GM18867 (cell line): ENCODE measurements at regions not wholly inside any gene's neighbourhood (a gene's known extent, or its start where the extent isn't known, plus 50 kb on each side); places are given as distances from the start of the nearest gene placed in this dataset.
"Not testable (repeated sequence)": the region's sequence is repeated elsewhere in the genome, so short reads cannot be mapped to it uniquely, and the experiment has no call there.

Experiments used
- ATAC-seq: cut with Tn5 transposase; IDR thresholded peaks from one replicate; pipeline ENCODE4 v1.9.1; 2021; ENCODE audit warnings: mild to moderate bottlenecking, moderate library complexity; ENCODE audit not compliant: unreplicated experiment

GRCh38 chr5:87756951-87757350, 344.2 kb upstream of the CCNH start:
- ATAC-seq, result no peak

- no peak for ATAC-seq
Observed at GRCh38 chr5:87755360-87755759, 342.6 kb upstream of the CCNH start.

- no peak for ATAC-seq
Observed at GRCh38 chr5:87754009-87754757, 341.5 kb upstream of the CCNH start.

- no peak for ATAC-seq
Observed at GRCh38 chr5:87752362-87752761, 339.6 kb upstream of the CCNH start.

- no peak for ATAC-seq
Observed at GRCh38 chr5:87751824-87752223, 339.1 kb upstream of the CCNH start.

- ATAC-seq, result no peak
Observed at GRCh38 chr5:87746891-87747377, 334.2 kb upstream of the CCNH start.

- ATAC-seq, result no peak
Observed at GRCh38 chr5:87746341-87746740, 333.6 kb upstream of the CCNH start.

- no peak for ATAC-seq
Observed at GRCh38 chr5:87741881-87742280, 329.2 kb upstream of the CCNH start.

- no peak for ATAC-seq
Observed at GRCh38 chr5:87735923-87736322, 323.2 kb upstream of the CCNH start.

GRCh38 chr5:87733897-87734296, 321.2 kb upstream of the CCNH start:
- no peak for ATAC-seq

- no peak for ATAC-seq
Observed at GRCh38 chr5:87732875-87733768, 320.4 kb upstream of the CCNH start.

- no peak for ATAC-seq
Observed at GRCh38 chr5:87729781-87730180, 317.1 kb upstream of the CCNH start.

GRCh38 chr5:87722286-87722685, 309.6 kb upstream of the CCNH start:
- no peak for ATAC-seq

- ATAC-seq, result not testable (repeated sequence)
Observed at GRCh38 chr5:87718224-87718925, 305.6 kb upstream of the CCNH start.

- no peak for ATAC-seq
Observed at GRCh38 chr5:87717761-87718160, 305.0 kb upstream of the CCNH start.

- ATAC-seq, result no peak
Observed at GRCh38 chr5:87705876-87706275, 293.1 kb upstream of the CCNH start.

GRCh38 chr5:87686975-87687374, 274.2 kb upstream of the CCNH start:
- peak; percentile 98 for ATAC-seq

- no peak for ATAC-seq
Observed at GRCh38 chr5:87686018-87686417, 273.3 kb upstream of the CCNH start.

GRCh38 chr5:87674235-87674634, 261.5 kb upstream of the CCNH start:
- ATAC-seq, result no peak

GRCh38 chr5:87671146-87671545, 258.4 kb upstream of the CCNH start:
- no peak for ATAC-seq

GRCh38 chr5:87665166-87665565, 252.4 kb upstream of the CCNH start:
- ATAC-seq, result no peak
